Adrenal gland (tissue), 9 donors: ENCODE measurements at regions not wholly inside any gene's neighbourhood (a gene's known extent, or its start where the extent isn't known, plus 50 kb on each side); places are given as distances from the start of the nearest gene placed in this dataset.

Experiments used
- DNase-seq, 7 donors: peaks; one replicate each; pipeline ENCODE4 v3.0.0-alpha.2; 2019 to 2020
- H3K27ac ChIP-seq, 5 donors: fragments of 200-600 bp; sonication (generic) in 4 of 5; 1 replicate in 3 of 5; 2 replicates in 2 of 5; pipeline versions ENCODE4 v1.5.1 to v1.8.0; 2016 to 2020; ENCODE audit warnings: mild to moderate bottlenecking in 1 of 5
- H3K27me3 ChIP-seq: fragments of 200-600 bp; 2 replicates; pipeline ENCODE4 v1.8.0; 2021
- H3K36me3 ChIP-seq, 2 donors: fragments of 200-600 bp; replicated peaks in 1 of 2; 1 replicate in 1 of 2; 2 replicates in 1 of 2; pipeline versions ENCODE4 v1.5.1 to v1.8.0; 2018 to 2022
- H3K4me1 ChIP-seq, 2 donors: fragments of 200-600 bp; replicated peaks in 1 of 2; 1 replicate in 1 of 2; 2 replicates in 1 of 2; pipeline versions ENCODE4 v1.5.1 to v1.8.0; 2018 to 2021
- H3K4me3 ChIP-seq, 4 donors: fragments of 200-600 bp; sonication (generic) in 3 of 4; one replicate each; pipeline ENCODE4 v1.5.1; 2016 to 2018
- H3K9me3 ChIP-seq, 3 donors: fragments of 200-600 bp; sonication (generic) in 1 of 3; replicated peaks in 1 of 3; 1 replicate in 2 of 3; 2 replicates in 1 of 3; pipeline versions ENCODE4 v1.5.1 to v1.8.0; 2016 to 2021
- CTCF ChIP-seq, 6 experiments: fragments of 450-650 bp in 4 of 6; fragments of 200-600 bp in 2 of 6; sonication (generic) in 1 of 6; IDR thresholded peaks; 1 replicate in 5 of 6; 2 replicates in 1 of 6; pipeline versions ENCODE4 v1.5.1 to v1.8.0; 2016 to 2021; ENCODE audit warnings: antibody characterized with exemption in 6 of 6, mild to moderate bottlenecking in 2 of 6, moderate library complexity in 1 of 6
- POLR2A ChIP-seq, 2 donors: fragments of 450-650 bp; IDR thresholded peaks; one replicate each; pipeline ENCODE4 v1.6.1; 2017; ENCODE audit warnings: antibody characterized with exemption in 2 of 2, mild to moderate bottlenecking in 2 of 2, moderate library complexity in 1 of 2
- WGBS, 4 donors: extraction: QIAGEN DNeasy Blood & Tissue Kit in 2 of 4; methylation state at CpG; one replicate each; pipeline versions ENCODE4 v1.1.5 to v1.1.7; 2013 to 2017; 5-methylcytosine and 5-hydroxymethylcytosine counted together
- intact Hi-C, 2 donors: fragments of 100-400 bp; cut with DNase I; formaldehyde crosslinking; loops; one replicate each; pipeline versions ENCODE4 v1.14.1 to v1.15.0; 2022 to 2023
- donor health status: healthy with polysubstance abuse.
- donor health status: Bipolar disorder and iron deficiency.
- donor health status: DM: yes; HTN: yes; CAD: no.
- donor health status: DM: no; HTN: no; CAD: no.
- donor health status: DM: no; HTN: no; CAD: no.

DNA sequence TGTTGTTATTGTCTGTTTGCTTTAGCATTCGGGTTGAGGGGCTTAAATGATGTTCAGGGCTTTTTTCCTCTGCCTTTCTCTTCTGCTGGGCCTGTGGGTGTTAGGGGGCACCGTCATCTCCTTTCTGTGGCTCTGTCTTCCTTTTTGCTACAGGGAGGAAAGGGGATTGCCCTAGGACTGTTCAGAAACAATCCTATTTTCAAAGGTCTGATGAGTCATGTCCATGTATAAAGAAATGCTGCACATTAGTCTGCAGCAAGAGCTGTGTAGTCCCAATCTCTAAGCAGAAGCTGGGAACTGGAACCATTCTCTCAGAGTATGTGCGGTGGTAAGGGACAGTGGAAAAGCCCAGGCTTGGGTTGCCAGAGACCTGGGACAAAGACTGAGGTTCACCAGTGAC lies 462.3 kb downstream of the OMA1 start:
- H3K4me1 ChIP-seq, result no peaks in the 10 kb centered on the region
- H3K27ac ChIP-seq, result no peak overlapping the region
- H3K9me3 ChIP-seq, result no peaks in the 10 kb centered on the region
- H3K36me3 ChIP-seq, result no peaks in the 10 kb centered on the region
- no peak for DNase-seq
- H3K4me3 ChIP-seq, result no peak overlapping the region
- intact Hi-C loops, result no loop called here
- H3K27me3 ChIP-seq, result no peaks in the 10 kb centered on the region
- 51 to 67% (median 58%) methylated on average over 3 of the region's 3 CpGs for WGBS, 4 donors
- TF ChIP-seq CTCF (IDR thresholded peaks at IDR 0.05) (no peak), POLR2A (IDR thresholded peaks at IDR 0.05) (no peak)

GRCh38 chr1:58082596-58082995 lies 463.9 kb downstream of the OMA1 start:
- Histone ChIP-seq H3K27me3 (no peaks in the 10 kb centered on the region), H3K27ac (no peak overlapping the region), H3K4me1 (no peaks in the 10 kb centered on the region), H3K4me3 (no peak overlapping the region), H3K9me3 (no peaks in the 10 kb centered on the region), H3K36me3 (no peaks in the 10 kb centered on the region)
- intact Hi-C loops, result no loop called here
- WGBS, 4 donors, result 69 to 85% (median 77%) methylated on average over 5 of the region's 5 CpGs
- no peak for DNase-seq
- TF ChIP-seq CTCF (IDR thresholded peaks at IDR 0.05) (no peak), POLR2A (IDR thresholded peaks at IDR 0.05) (no peak)

GRCh38 chr1:58076258-58076657 lies 470.3 kb downstream of the OMA1 start:
- Histone ChIP-seq H3K4me1 (no peaks in the 10 kb centered on the region), H3K27ac (no peak overlapping the region), H3K27me3 (no peaks in the 10 kb centered on the region), H3K36me3 (no peaks in the 10 kb centered on the region), H3K9me3 (no peaks in the 10 kb centered on the region), H3K4me3 (no peak overlapping the region)
- TF ChIP-seq POLR2A (IDR thresholded peaks at IDR 0.05), result no peak
- no peak for TF ChIP-seq CTCF (IDR thresholded peaks at IDR 0.05)
- intact Hi-C loops, result no loop called here
- DNase-seq, result no peak
- 44 to 68% (median 53%) methylated on average over 2 of the region's 2 CpGs for WGBS, 4 donors

GRCh38 chr1:58075188-58075578 lies 471.3 kb downstream of the OMA1 start:
- TF ChIP-seq CTCF (IDR thresholded peaks at IDR 0.05) (no peak), POLR2A (IDR thresholded peaks at IDR 0.05) (no peak)
- intact Hi-C loops, result no loop called here
- no peaks in the 10 kb centered on the region for H3K27me3 ChIP-seq
- no peaks in the 10 kb centered on the region for H3K4me1 ChIP-seq
- H3K27ac ChIP-seq, result no peak overlapping the region
- H3K36me3 ChIP-seq, result no peaks in the 10 kb centered on the region
- no peak overlapping the region for H3K4me3 ChIP-seq
- DNase-seq, result no peak
- 17 to 39% (median 26%) methylated on average over 1 of the region's 1 CpG for WGBS, 4 donors
- H3K9me3 ChIP-seq, result no peaks in the 10 kb centered on the region
